HG03280 (cell line): ENCODE measurements at regions not wholly inside any gene's neighbourhood (a gene's known extent, or its start where the extent isn't known, plus 50 kb on each side); places are given as distances from the start of the nearest gene placed in this dataset.
"Not testable (repeated sequence)": the region's sequence is repeated elsewhere in the genome, so short reads cannot be mapped to it uniquely, and the experiment has no call there.

Experiments used
- ATAC-seq: cut with Tn5 transposase; IDR thresholded peaks from one replicate; pipeline ENCODE4 v1.9.1; 2021; ENCODE audit warnings: mild to moderate bottlenecking, moderate library complexity; ENCODE audit not compliant: unreplicated experiment

DNA sequence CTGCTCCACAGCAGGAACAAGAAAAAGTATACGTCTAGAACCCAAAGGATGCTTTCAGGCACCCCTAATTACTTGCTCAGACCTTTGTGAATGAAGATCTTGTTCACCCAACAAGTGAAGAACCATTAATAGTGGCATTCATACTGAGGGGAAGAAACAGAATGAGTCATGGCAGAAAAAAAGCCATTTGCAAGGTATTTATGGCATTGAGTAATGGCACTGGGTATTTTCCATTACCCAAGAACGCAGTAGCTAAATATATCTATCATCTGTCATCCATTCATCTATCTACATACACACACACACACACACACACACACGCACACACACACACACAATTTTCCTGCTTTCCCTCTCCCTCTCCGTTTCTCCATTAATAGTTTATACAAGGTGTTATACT is 56.4 kb upstream of the XIRP2 start:
- no peak for ATAC-seq

DNA sequence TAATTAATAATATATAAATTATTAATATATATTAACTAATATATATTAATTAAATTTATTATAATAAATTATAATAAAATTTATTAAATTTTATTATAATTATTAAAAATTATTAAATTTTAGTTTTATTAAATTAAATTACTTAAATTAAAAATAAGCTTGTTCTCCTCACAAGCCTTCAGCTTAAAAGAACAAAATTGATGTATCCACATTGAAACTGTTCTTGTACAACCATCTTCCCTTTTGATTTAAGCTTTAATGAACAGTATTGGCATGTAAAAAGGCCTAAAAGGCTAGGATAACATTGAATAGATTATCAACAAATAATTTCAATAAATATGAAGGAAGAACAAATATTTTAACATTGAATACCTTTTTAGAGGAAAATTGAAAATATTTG is 62.4 kb upstream of the XIRP2 start:
- no peak for ATAC-seq

DNA sequence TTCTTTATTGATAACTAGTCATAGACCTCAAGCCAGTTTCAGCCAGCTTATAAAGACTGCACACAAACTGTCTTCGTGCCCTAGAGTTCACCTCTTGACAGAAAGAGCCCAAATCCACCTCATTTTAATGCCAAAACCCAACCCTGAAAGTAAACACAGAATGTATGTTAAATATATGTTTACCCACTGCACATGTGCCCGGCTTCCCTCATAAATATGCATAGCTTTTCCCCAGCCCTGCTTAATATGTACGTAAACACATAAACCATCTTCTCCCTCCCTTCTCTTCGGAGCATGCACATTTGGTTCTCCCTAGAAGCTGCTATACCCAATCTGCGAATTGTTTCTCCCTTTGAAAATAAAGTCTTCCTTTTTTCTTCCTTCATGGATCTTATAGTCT is 73.9 kb upstream of the XIRP2 start:
- ATAC-seq: no peak

DNA sequence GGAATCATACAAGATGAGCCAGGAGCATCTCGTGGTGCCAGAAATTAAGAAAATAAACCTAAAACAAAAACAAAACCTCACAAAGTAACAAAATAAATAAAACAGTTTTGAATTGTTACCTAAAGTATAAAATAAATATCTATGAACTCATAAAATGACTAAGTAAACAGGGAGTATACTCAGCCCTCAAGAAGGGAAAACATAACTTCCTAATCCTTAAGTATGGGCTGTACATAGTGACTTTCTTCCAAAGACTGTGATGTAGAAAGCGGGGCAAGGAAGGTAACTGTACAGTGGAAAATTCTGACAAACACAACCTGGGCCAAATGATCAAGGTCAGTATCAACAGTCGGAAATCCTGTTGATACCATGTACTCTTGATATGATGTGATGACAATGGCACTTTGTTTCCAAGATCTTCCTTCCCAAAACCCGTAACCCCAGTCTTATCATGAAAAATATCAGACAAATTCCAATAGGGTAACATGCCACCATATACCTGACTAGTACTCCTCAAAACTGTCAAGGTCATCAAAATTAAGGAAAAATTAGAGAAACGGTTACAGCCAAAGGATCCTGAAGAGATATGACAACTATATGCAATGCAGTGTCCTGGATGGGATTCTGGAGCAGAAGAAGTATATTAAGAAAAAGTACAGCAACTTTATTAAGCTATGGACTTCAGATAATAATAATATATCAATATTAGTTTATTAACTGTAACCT is 76.0 kb upstream of the XIRP2 start:
- ATAC-seq: no peak

DNA sequence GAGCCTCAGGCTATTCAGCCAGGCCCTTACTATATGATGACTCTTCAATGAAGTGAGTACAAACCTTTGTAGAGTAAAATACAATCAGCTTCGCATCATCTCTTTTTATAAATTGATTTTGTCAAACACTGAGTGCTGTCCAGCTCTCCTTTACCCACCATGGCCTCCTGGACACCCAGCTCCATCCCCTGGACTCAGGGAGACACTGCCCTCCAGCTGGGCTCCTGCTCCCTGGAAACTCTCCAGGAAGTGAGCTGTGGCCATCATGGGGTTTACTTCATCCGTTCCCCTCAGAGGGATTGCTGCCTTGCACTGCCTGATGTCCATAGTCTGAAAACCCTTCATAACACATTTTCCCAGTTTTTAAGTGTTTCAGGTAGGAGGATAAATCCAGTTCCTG is 82.5 kb upstream of the XIRP2 start:
- no peak for ATAC-seq

- ATAC-seq: no peak
Measured at GRCh38 chr2:166803373-166804000, 84.8 kb upstream of the XIRP2 start.

- ATAC-seq: no peak
Measured at GRCh38 chr2:166802475-166802874, 85.8 kb upstream of the XIRP2 start.

DNA sequence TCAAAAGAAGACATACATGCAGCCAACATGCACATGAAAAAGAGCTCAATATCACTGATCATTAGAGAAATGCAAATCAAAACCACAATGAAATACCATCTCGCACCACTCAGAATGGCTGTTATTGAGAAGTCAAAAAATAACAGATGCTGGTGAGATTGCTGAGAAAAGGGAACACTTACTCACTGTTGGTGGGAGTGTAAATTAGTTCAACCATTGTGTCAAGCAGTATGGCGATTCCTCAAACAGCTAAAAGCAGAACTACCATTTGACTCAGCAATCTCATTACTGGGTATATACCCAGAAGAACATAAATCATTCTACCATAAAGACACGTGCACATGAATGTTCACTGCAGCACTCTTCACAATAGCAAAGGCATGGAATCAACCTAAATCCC is 95.5 kb upstream of the XIRP2 start:
- ATAC-seq: no peak

GRCh38 chr2:166786707-166787106 is 101.6 kb upstream of the XIRP2 start:
- no peak for ATAC-seq

DNA sequence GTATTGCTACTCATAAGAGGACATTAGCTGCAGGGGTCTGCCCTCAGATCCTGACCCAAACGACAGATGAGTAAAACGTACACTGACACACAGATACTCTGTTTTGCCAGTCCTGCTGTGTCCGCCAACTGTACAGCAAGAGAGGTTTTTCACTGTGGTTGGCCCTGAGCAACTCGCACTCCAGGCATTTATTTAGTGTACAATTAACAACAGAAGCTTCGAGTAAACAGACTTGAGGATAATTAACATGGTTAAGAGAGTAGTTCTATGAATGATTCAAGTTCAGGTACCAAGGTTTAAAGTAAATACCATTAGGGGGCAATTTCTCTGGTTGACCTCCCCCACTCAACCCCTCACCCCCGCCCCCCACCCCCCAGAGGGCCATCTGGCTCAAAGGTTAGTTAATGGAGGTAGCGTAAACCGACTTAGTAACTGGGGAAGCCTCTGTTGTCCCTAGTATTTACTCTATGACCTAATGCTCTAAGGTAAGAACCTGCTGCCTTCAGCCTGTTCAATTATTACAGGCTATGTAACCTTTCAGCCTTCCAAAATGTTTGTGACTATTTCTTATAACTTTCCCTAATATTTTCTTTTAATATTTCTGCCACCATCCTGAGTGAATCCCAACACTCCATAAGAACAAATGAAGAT is 103.9 kb upstream of the XIRP2 start:
- ATAC-seq: no peak

GRCh38 chr2:166775176-166775575 is 113.1 kb upstream of the XIRP2 start:
- no peak for ATAC-seq

DNA sequence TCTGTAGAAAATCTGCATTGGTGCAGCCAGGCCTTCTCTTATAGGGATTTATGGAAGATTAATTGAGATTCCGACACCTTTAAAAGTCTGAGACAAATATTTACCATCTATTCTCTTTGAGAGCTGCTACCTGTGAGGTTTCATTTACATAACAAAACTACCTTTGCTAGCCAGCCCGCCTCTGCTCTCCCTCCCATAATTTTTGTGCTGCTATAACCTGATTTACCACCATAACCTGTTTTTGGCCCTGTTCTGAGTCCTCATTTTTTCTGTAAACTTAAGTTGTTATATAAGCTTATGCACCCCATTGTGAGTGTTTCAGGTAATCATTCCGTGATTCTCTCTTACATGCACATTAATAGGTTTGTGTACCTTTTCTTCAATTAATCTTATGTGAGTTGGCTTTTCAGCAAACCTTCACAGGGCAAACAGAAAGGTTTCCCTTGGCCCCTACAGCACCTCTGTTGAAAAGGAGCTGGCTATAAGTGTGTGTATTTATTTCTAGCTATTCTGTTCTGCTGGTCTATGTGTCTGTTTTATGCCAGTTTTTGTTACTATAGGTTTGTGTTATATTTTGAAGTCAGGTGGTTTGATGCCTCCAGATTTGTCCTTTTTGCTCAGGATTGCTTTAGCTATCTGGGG is 114.9 kb upstream of the XIRP2 start:
- no peak for ATAC-seq

GRCh38 chr2:166768393-166769123 is 119.7 kb upstream of the XIRP2 start:
- no peak for ATAC-seq

DNA sequence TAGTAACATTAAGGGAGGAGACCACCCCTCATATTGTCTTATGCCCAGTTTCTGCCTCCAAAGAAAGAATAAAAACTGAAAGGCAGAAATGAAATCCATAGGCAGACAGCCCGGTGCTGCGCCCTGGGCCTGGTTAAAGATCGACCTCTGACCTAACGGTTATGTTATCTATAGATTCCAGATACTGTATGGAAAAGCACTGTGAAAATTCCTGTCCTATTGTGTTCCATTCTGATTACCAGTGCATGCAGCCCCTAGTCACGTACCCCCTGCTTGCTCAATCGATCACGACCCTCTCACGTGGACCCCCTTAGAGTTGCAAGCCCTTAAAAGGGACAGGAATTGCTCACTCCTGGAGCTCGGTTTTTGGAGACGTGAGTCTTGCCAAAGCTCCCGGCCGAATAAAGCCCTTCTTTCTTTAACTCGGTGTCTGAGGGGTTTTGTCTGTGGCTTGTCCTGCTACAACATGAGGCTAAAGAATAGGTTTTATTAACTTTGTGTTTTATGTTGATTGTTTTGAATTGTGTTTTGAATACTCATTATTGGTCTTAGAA is 121.4 kb upstream of the XIRP2 start:
- not testable (repeated sequence) for ATAC-seq

DNA sequence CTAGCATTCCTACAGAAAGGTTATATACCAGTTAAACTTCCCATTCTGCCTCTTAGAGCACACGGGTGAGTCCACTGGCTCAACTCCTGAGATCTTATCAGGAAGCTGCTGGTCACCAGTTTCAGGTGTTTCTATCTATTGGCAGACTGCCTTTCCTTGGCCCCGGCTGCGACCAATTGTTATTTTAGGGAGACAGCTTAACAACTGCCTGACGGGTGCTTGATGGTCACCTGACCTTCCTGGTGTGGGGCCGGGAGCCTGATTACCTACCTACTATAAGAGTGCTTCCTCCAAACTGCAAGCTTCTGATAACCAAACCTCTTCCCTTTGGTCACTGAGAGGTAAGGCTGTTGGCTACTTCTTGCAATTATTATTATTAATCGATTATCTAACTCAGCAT is 122.1 kb upstream of the XIRP2 start:
- no peak for ATAC-seq

GRCh38 chr2:166765141-166765540 is 123.1 kb upstream of the XIRP2 start:
- no peak for ATAC-seq

GRCh38 chr2:166764702-166765101 is 123.6 kb upstream of the XIRP2 start:
- ATAC-seq: no peak

DNA sequence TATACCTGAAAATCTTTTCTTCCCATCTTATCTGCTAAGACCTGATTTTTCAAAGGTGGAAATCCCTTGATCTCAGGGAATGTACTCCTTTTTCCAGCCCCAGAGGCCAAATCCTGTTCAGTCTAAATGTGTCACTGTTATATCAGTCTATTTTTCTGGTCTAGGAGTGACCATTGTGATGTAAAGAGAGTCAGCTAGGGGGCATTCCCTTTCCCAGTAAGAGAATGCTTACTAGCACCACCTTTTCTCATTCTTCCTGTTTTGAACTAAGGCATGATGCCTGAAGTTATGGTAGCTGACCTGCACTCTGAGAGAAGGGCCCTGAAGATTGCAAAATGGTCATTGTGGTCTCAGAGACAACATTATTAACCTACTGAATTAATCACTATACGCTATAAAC is 124.1 kb upstream of the XIRP2 start:
- ATAC-seq: no peak

DNA sequence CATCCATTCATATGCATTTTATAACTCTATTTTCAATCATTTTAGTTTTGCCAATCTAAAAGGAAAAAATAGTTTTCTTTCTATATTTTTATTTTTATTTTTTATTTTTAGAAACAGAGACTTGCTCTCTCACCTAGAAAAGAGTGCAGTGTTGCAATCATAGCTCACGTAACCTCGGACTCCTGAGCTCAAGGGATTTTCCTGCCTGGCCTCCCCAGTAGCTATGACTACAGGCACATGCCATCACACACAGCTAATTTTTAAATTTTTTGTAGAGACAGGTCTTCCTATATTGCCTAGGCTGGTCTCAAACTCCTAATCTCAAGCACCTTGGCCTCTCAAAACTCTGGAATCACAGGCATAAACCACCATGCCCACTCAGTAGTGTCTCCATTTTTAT is 125.5 kb upstream of the XIRP2 start:
- no peak for ATAC-seq

- ATAC-seq: no peak
Measured at GRCh38 chr2:166758956-166759355, 129.3 kb upstream of the XIRP2 start.

GRCh38 chr2:166750624-166751023 is 137.7 kb upstream of the XIRP2 start:
- no peak for ATAC-seq
